Liver (tissue), 8 donors: ENCODE measurements at regions not wholly inside any gene's neighbourhood (a gene's known extent, or its start where the extent isn't known, plus 50 kb on each side); places are given as distances from the start of the nearest gene placed in this dataset.
"Not testable (repeated sequence)": the region's sequence is repeated elsewhere in the genome, so short reads cannot be mapped to it uniquely, and the experiment has no call there.

Source experiments
- DNase-seq: peaks from one replicate; pipeline ENCODE4 v3.0.0-alpha.2; 2017; ENCODE audit warnings: low spot score
- H3K27ac ChIP-seq, 2 donors: one replicate each; pipeline ENCODE4 v1.7.0; 2013; ENCODE audit warnings: inconsistent platforms in 2 of 2, low read length in 2 of 2, control low read depth in 1 of 2, low read depth in 1 of 2, mild to moderate bottlenecking in 1 of 2
- H3K27me3 ChIP-seq, 4 donors: one replicate each; pipeline versions ENCODE4 v1.6.1 to v1.7.0; 2013; ENCODE audit warnings: low read length in 3 of 4, inconsistent platforms in 1 of 4, mild to moderate bottlenecking in 1 of 4, moderate library complexity in 1 of 4; ENCODE audit not compliant: control insufficient read depth in 4 of 4, insufficient read depth in 4 of 4
- H3K36me3 ChIP-seq, 4 donors: one replicate each; pipeline versions ENCODE4 v1.6.1 to v1.7.0; 2013; ENCODE audit warnings: low read length in 3 of 4, mild to moderate bottlenecking in 3 of 4, low read depth in 1 of 4, moderate library complexity in 1 of 4; ENCODE audit not compliant: control insufficient read depth in 4 of 4, insufficient read depth in 3 of 4
- H3K4me1 ChIP-seq, 4 donors: one replicate each; pipeline versions ENCODE4 v1.6.1 to v1.7.0; 2013; ENCODE audit warnings: low read length in 3 of 4, mild to moderate bottlenecking in 3 of 4, moderate library complexity in 1 of 4; ENCODE audit not compliant: control insufficient read depth in 4 of 4, insufficient read depth in 4 of 4
- H3K4me3 ChIP-seq, 3 donors: one replicate each; pipeline versions ENCODE4 v1.6.1 to v1.7.0; 2013; ENCODE audit warnings: low read length in 3 of 3, control low read depth in 1 of 3, low read depth in 1 of 3, mild to moderate bottlenecking in 1 of 3
- H3K9ac ChIP-seq, 2 donors: one replicate each; pipeline ENCODE4 v1.7.0; 2013; ENCODE audit warnings: low read length in 2 of 2, mild to moderate bottlenecking in 2 of 2, moderate library complexity in 2 of 2, control low read depth in 1 of 2, low read depth in 1 of 2
- H3K9me3 ChIP-seq, 4 donors: one replicate each; pipeline versions ENCODE4 v1.6.1 to v1.7.0; 2013; ENCODE audit warnings: low read length in 3 of 4; ENCODE audit not compliant: control insufficient read depth in 4 of 4
- CTCF ChIP-seq: fragments of 150-350 bp; IDR thresholded peaks from 2 replicates; pipeline ENCODE4 v1.5.1; 2017; ENCODE audit warnings: improper control_type of control experiment, low read depth, low read length; ENCODE audit not compliant: missing input control
- EGR1 ChIP-seq, 2 donors: IDR thresholded peaks; 2 replicates each; pipeline ENCODE4 v1.6.1; 2016 to 2018; ENCODE audit warnings: antibody characterized with exemption in 2 of 2, low read depth in 2 of 2
- GABPA ChIP-seq, 2 donors: IDR thresholded peaks in 1 of 2; conservative IDR thresholded peaks in 1 of 2; 2 replicates each; pipeline ENCODE4 v1.6.1; 2016; ENCODE audit warnings: antibody characterized with exemption in 2 of 2, mild to moderate bottlenecking in 1 of 2, moderate library complexity in 1 of 2
- HNF4A ChIP-seq, 2 donors: conservative IDR thresholded peaks; 2 replicates each; pipeline ENCODE4 v1.6.1; 2016; ENCODE audit warnings: antibody characterized with exemption in 2 of 2, mild to moderate bottlenecking in 2 of 2
- HNF4G ChIP-seq: IDR thresholded peaks from 2 replicates; pipeline ENCODE4 v1.6.1; 2016; ENCODE audit warnings: antibody characterized with exemption
- JUND ChIP-seq, 2 donors: IDR thresholded peaks; 2 replicates each; pipeline ENCODE4 v1.6.1; 2016; ENCODE audit warnings: antibody characterized with exemption in 2 of 2
- RAD21 ChIP-seq, 2 donors: IDR thresholded peaks; 2 replicates each; pipeline ENCODE4 v1.6.1; 2016; ENCODE audit warnings: antibody characterized with exemption in 2 of 2, mild to moderate bottlenecking in 2 of 2
- RXRA ChIP-seq, 2 donors: IDR thresholded peaks; 2 replicates each; pipeline ENCODE4 v1.6.1; 2017 to 2018; ENCODE audit warnings: antibody characterized with exemption in 2 of 2, mild to moderate bottlenecking in 1 of 2
- WGBS: extraction: QIAGEN DNeasy Blood & Tissue Kit; methylation state at CpG from one replicate; pipeline ENCODE4 v1.1.7; 2013; 5-methylcytosine and 5-hydroxymethylcytosine counted together
- TF ChIP-seq, protein P1 (sequence below): IDR thresholded peaks from 2 replicates; pipeline ENCODE4 v1.6.1; 2016; ENCODE audit warnings: antibody characterized with exemption, mild to moderate bottlenecking
- donor health status: healthy.
- donor health status: healthy.
- donor health status: healthy.
- donor health status: healthy.
- donor health status: healthy.

DNA sequence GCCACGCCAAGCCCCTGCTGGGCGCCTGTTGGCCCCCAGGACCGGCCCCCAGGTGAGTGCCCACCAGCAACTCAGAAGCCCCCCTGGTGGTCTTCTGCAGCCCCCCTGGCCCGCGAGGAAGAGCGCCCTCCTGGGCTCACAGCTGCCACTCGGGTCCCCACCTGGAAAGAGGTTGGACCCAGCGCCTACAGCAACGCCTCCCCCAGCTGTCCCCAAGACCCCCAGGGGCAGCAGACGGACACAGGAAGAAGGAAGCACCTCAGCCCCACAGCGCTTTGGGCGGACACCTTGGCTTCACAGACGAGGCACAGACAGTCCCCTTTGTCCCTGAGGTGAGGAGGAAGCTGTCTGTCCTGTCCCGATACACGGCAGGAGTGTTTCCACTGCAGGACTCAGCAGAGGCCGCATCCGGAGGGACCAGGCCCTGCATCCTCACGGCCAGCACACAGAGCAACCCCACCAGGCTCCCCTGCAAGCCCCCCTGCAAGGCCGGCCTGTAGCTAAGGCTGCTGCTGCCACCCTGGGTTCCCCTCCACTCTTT is 115.6 kb upstream of the NKX1-1 start:
- Histone ChIP-seq H3K9me3 (peaks cover 0 to 3% (median 0%) of the 10 kb centered on the region in 4 donors), H3K4me3 (no peak overlapping the region), H3K9ac (no peak overlapping the region), H3K36me3 (no peaks in the 10 kb centered on the region), H3K27me3 (peaks cover 0 to 7% (median 4%) of the 10 kb centered on the region in 4 donors), H3K27ac (no peak overlapping the region), H3K4me1 (peaks cover 0 to 4% (median 0%) of the 10 kb centered on the region in 4 donors)
- 85% methylated on average over 19 of the region's 19 CpGs for WGBS
- TF ChIP-seq HNF4G (no peak), RXRA (IDR thresholded peaks at IDR 0.05) (no peak)
- no peak for DNase-seq

- WGBS: 4% methylated on average over 41 of the region's 79 CpGs
- not testable (repeated sequence) for H3K36me3 ChIP-seq, H3K9me3 ChIP-seq, H3K27me3 ChIP-seq, DNase-seq, H3K27ac ChIP-seq, H3K4me1 ChIP-seq, H3K9ac ChIP-seq
- H3K4me3 ChIP-seq: peak overlapping the region in 1 of 3 donors; percentile 12
These were observed 114.7 kb upstream of the NKX1-1 start for GRCh38 chr4:1520795-1521576.

DNA sequence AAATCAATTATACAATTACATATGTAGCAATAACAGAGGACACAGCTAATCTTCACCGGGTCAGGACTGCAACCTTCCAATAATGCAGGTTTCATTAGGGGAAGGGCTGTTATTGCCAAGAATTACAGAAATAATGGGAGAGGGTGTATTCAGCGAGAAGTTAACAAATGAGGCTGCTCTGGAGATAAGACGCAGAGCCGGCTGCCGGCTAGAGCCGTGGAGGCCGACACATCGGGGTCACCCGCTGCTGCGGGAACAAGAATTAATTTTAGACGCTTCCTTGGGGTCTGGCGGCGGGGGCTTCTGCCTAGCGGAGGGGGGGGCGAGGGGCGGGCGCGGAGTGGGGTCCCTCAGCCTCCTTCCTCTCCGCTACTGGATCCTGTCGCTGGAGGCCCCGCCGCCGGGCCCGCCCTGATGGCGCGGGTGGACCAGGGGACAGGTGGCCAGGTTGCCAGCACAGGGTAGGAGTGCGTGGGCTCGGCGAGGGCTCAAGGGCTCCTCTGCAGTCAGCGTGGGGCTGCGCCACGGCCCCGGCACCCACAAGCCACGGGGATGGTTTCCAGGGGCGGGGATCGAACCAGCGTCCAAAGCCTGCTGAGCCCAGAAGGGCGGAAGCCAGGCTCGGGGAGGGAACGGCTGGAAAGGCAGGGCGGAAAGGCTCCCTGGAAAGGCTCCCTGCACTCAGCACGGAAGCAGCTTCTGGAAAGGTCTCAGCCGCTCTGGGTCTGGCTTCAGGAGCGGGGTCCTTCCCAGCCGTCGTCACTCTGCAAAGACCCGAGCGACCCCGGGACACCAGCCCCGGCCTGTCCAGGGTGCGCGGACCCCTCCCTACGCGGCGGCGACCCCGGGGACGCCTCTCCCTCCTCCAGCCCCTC is 113.8 kb upstream of the NKX1-1 start:
- Histone ChIP-seq H3K27me3 (peaks cover 0 to 7% (median 4%) of the 10 kb centered on the region in 4 donors), H3K4me3 (peak overlapping the region in 1 of 3 donors; percentile 4), H3K27ac (no peak overlapping the region), H3K36me3 (no peaks in the 10 kb centered on the region), H3K9ac (no peak overlapping the region), H3K9me3 (peaks cover 0 to 3% (median 0%) of the 10 kb centered on the region in 4 donors), H3K4me1 (peaks cover 0 to 4% (median 0%) of the 10 kb centered on the region in 4 donors)
- WGBS: 39% methylated on average over 58 of the region's 58 CpGs
- TF ChIP-seq RAD21 (IDR thresholded peaks at IDR 0.05) (no peak), EGR1 (IDR thresholded peaks at IDR 0.05; ENCODE audit: low read depth in 2 of 2) (no peak), GABPA (IDR thresholded peaks at IDR 0.05 in 1 of 2, conservative IDR thresholded peaks at IDR 0.05 in 1 of 2) (no peak), HNF4G (no peak), JUND (IDR thresholded peaks at IDR 0.05) (no peak), CTCF (no peak), HNF4A (conservative IDR thresholded peaks at IDR 0.05) (no peak), RXRA (IDR thresholded peaks at IDR 0.05) (no peak)
- TF ChIP-seq, protein P1, sequence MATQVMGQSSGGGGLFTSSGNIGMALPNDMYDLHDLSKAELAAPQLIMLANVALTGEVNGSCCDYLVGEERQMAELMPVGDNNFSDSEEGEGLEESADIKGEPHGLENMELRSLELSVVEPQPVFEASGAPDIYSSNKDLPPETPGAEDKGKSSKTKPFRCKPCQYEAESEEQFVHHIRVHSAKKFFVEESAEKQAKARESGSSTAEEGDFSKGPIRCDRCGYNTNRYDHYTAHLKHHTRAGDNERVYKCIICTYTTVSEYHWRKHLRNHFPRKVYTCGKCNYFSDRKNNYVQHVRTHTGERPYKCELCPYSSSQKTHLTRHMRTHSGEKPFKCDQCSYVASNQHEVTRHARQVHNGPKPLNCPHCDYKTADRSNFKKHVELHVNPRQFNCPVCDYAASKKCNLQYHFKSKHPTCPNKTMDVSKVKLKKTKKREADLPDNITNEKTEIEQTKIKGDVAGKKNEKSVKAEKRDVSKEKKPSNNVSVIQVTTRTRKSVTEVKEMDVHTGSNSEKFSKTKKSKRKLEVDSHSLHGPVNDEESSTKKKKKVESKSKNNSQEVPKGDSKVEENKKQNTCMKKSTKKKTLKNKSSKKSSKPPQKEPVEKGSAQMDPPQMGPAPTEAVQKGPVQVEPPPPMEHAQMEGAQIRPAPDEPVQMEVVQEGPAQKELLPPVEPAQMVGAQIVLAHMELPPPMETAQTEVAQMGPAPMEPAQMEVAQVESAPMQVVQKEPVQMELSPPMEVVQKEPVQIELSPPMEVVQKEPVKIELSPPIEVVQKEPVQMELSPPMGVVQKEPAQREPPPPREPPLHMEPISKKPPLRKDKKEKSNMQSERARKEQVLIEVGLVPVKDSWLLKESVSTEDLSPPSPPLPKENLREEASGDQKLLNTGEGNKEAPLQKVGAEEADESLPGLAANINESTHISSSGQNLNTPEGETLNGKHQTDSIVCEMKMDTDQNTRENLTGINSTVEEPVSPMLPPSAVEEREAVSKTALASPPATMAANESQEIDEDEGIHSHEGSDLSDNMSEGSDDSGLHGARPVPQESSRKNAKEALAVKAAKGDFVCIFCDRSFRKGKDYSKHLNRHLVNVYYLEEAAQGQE: no peak
- no peak for DNase-seq
